Thyroid gland (tissue), 4 donors: ENCODE measurements at regions not wholly inside any gene's neighbourhood (a gene's known extent, or its start where the extent isn't known, plus 50 kb on each side); places are given as distances from the start of the nearest gene placed in this dataset.

Source experiments
- DNase-seq, 2 donors: peaks; one replicate each; pipeline ENCODE4 v3.0.0-alpha.2; 2019
- H3K27ac ChIP-seq, 3 donors: fragments of 200-600 bp; sonication (generic); 1 replicate in 2 of 3; 2 replicates in 1 of 3; pipeline ENCODE4 v1.5.1; 2016 to 2019; ENCODE audit warnings: mild to moderate bottlenecking in 1 of 3, moderate library complexity in 1 of 3
- H3K27me3 ChIP-seq: fragments of 200-600 bp; sonication (generic); one replicate; pipeline ENCODE4 v1.5.1; 2019
- H3K36me3 ChIP-seq, 2 donors: fragments of 200-600 bp; sonication (generic); one replicate each; pipeline ENCODE4 v1.5.1; 2016 to 2019
- H3K4me1 ChIP-seq, 2 donors: fragments of 200-600 bp; sonication (generic); one replicate each; pipeline ENCODE4 v1.5.1; 2017 to 2019
- H3K4me3 ChIP-seq, 3 donors: fragments of 200-600 bp; sonication (generic); replicated peaks in 1 of 3; 1 replicate in 2 of 3; 2 replicates in 1 of 3; pipeline ENCODE4 v1.5.1; 2016; ENCODE audit warnings: mild to moderate bottlenecking in 1 of 3
- H3K9me3 ChIP-seq: fragments of 200-600 bp; sonication (generic); one replicate; pipeline ENCODE4 v1.5.1; 2017
- POLR2A ChIP-seq, 2 donors: fragments of 450-650 bp; IDR thresholded peaks; one replicate each; pipeline ENCODE4 v1.6.1; 2017; ENCODE audit warnings: antibody characterized with exemption in 2 of 2, mild to moderate bottlenecking in 2 of 2, moderate library complexity in 1 of 2
- WGBS, 2 donors: methylation state at CpG; one replicate each; pipeline ENCODE4 v1.1.5; 2017; 5-methylcytosine and 5-hydroxymethylcytosine counted together
- intact Hi-C: fragments of 100-400 bp; cut with DNase I; formaldehyde crosslinking; loops from one replicate; pipeline ENCODE4 v1.15.1; 2023
- TF ChIP-seq, protein P1 (sequence below), 6 experiments: fragments of 200-600 bp in 3 of 6; fragments of 450-650 bp in 3 of 6; sonication (generic) in 3 of 6; IDR thresholded peaks; one replicate each; pipeline ENCODE4 v1.5.1; 2016 to 2019; ENCODE audit warnings: antibody characterized with exemption in 6 of 6, mild to moderate bottlenecking in 2 of 6, inconsistent platforms in 1 of 6, moderate library complexity in 1 of 6

DNA sequence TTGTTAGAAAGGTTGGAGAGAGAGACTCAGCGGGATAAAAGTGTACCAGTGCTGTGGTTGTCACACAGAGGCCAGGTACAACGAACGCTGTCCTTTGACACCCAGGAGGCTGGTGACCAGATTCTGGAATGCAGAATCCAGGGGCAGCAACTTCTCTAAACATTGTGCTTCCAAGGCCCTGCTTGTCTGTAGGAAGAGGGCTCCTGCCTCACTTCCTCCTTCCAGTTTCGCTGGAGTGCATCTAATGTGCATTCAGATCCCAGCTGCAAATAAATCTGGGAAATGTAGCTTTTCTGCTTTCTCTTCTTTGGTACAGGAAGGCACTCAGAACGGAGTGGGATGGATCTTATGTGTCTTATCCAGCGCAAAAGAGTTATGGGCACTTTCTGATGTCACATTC, 171.8 kb upstream of the ATP5MC3 start:
- intact Hi-C loops: no loop called here
- Histone ChIP-seq H3K4me3 (no peak overlapping the region), H3K27me3 (no peaks in the 10 kb centered on the region), H3K27ac (no peak overlapping the region), H3K36me3 (no peaks in the 10 kb centered on the region), H3K9me3 (no peaks in the 10 kb centered on the region), H3K4me1 (no peaks in the 10 kb centered on the region)
- DNase-seq: no peak
- TF ChIP-seq, protein P1, sequence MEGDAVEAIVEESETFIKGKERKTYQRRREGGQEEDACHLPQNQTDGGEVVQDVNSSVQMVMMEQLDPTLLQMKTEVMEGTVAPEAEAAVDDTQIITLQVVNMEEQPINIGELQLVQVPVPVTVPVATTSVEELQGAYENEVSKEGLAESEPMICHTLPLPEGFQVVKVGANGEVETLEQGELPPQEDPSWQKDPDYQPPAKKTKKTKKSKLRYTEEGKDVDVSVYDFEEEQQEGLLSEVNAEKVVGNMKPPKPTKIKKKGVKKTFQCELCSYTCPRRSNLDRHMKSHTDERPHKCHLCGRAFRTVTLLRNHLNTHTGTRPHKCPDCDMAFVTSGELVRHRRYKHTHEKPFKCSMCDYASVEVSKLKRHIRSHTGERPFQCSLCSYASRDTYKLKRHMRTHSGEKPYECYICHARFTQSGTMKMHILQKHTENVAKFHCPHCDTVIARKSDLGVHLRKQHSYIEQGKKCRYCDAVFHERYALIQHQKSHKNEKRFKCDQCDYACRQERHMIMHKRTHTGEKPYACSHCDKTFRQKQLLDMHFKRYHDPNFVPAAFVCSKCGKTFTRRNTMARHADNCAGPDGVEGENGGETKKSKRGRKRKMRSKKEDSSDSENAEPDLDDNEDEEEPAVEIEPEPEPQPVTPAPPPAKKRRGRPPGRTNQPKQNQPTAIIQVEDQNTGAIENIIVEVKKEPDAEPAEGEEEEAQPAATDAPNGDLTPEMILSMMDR (IDR thresholded peaks at IDR 0.05): no peak
- no peak for TF ChIP-seq POLR2A (IDR thresholded peaks at IDR 0.05)
- 69 to 79% methylated on average over 6 of the region's 6 CpGs for whole genome bisulfite sequencing, 2 donors

DNA sequence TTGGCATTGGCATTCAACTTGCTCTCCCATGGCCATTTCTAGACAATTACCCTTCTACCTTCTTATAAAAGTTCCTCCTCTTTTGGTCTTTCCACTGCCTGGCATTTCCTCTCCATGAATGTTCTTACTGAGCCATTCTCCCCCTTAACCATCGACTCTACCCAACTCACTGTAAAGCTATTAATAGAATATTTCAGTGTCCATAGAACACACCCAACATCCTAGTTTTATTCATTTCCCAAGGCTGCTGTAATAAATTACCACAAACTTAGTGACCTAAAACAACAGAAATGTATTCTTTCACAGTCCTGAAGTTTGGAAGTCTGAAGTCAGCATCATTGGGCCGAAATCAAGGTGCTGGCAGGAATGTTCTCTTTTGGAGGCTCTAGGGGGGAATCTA, 170.0 kb upstream of the ATP5MC3 start:
- Histone ChIP-seq H3K27me3 (no peaks in the 10 kb centered on the region), H3K27ac (no peak overlapping the region), H3K4me3 (no peak overlapping the region), H3K36me3 (no peaks in the 10 kb centered on the region), H3K4me1 (no peaks in the 10 kb centered on the region), H3K9me3 (no peaks in the 10 kb centered on the region)
- no peak for DNase-seq
- intact Hi-C loops: no loop called here
- WGBS, 2 donors: 75 to 89% methylated on average over 2 of the region's 2 CpGs
- TF ChIP-seq POLR2A (IDR thresholded peaks at IDR 0.05): no peak
- TF ChIP-seq, protein P1 (IDR thresholded peaks at IDR 0.05): no peak

DNA sequence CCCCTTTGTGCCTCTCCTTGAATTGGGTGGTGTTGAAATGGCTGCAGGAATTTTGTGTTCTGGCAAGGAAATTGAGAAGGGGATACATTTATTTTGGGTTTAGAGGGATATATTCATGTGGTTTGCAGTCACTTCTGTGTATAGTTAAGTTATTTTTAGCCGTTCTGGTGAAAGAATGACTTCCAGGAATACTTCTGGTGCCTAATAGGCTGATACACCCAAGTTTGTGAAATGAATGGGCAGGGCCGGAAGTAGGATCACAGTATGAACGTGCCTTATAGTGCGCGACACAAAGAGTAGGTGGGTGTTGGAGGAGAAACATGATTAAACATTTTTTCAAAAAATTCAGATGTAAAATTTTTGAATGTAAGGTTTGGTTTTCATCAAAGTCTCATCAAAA, 168.6 kb upstream of the ATP5MC3 start:
- H3K27ac ChIP-seq: no peak overlapping the region

DNA sequence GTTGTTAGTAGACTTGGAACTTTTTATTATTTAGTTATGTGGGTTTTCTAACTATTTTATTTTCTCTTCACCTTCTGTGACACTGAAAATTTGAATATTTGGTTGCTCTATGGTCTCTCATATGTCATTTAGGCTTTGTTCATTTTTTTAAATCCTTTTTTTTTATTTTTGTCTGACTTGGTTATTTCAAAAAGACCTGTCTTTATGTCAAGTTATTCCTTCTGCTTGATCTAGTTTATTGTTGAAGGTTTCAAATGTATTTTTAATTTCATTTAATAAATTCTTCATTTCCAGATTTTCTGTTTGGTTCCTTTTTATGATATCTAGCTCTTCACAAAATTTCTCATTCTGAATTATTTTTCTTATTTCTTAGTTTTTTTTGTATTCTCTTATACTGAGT, 160.6 kb upstream of the ATP5MC3 start:
- Histone ChIP-seq H3K4me3 (no peak overlapping the region), H3K27ac (no peak overlapping the region), H3K9me3 (no peaks in the 10 kb centered on the region), H3K36me3 (no peaks in the 10 kb centered on the region), H3K27me3 (no peaks in the 10 kb centered on the region), H3K4me1 (no peaks in the 10 kb centered on the region)
- no peak for DNase-seq
- intact Hi-C loops: no loop called here
- TF ChIP-seq POLR2A (IDR thresholded peaks at IDR 0.05): no peak
- TF ChIP-seq, protein P1 (IDR thresholded peaks at IDR 0.05): no peak

More for the DNA sequence above, 168.6 kb upstream of the ATP5MC3 start:
- no peaks in the 10 kb centered on the region for H3K4me1 ChIP-seq
- no peak for TF ChIP-seq POLR2A (IDR thresholded peaks at IDR 0.05)
- TF ChIP-seq, protein P1 (IDR thresholded peaks at IDR 0.05): no peak
- H3K9me3 ChIP-seq: no peaks in the 10 kb centered on the region
- intact Hi-C loops: no loop called here
- H3K4me3 ChIP-seq: no peak overlapping the region
- H3K27me3 ChIP-seq: no peaks in the 10 kb centered on the region
- H3K36me3 ChIP-seq: no peaks in the 10 kb centered on the region
- DNase-seq: no peak
- 78 to 86% methylated on average over 5 of the region's 5 CpGs for WGBS, 2 donors

DNA sequence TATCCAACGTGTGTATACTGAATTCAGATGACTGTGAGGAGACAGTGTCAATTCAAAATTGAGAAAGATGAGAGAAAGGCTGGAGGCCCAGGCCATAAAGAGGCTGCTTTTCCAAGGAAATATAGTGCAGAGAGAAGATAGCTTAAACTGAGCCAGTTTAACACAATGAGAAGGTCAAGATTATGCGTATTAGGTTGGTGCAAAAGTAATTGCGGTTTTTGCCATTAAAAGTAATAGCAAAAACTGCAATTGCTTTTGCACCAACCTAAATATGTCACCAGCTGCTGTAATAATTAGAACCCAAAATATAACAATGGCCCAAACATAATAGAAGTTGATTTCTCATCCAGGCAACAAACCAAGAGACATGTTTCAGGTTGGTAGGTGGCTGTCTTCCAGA, 148.7 kb upstream of the ATP5MC3 start:
- no peaks in the 10 kb centered on the region for H3K27me3 ChIP-seq
- TF ChIP-seq POLR2A (IDR thresholded peaks at IDR 0.05): no peak
- TF ChIP-seq, protein P1 (IDR thresholded peaks at IDR 0.05): no peak
- no peaks in the 10 kb centered on the region for H3K36me3 ChIP-seq
- H3K27ac ChIP-seq: no peak overlapping the region
- H3K4me3 ChIP-seq: no peak overlapping the region
- H3K4me1 ChIP-seq: no peaks in the 10 kb centered on the region
- WGBS, 2 donors: 78 to 86% methylated on average over 3 of the region's 3 CpGs
- no peaks in the 10 kb centered on the region for H3K9me3 ChIP-seq
- intact Hi-C loops: no loop called here
- no peak for DNase-seq
